ENCODE measurements at regions not wholly inside any gene's neighbourhood (a gene's known extent, or its start where the extent isn't known, plus 50 kb on each side); places are given as distances from the start of the nearest gene placed in this dataset.

DNA sequence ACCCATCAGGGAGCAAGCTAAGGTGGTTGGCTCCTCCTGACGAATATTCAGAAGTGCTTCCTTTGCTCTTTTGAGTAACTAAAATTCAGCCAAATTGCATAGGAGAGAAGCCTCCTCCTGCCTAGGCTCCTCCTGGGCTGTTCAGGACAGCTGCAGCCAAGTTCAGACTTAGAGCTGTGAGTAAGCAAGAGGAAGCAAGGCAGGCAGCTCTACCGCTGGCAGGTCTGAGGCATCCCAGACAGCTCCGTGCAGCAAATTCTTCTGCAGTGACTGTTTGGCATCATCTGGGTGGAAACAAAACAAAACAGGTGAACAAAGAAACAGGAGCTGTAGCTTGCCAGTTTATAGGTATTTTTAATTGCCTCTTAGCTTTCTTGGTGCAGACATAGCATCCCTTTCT lies 421.0 kb downstream of the GADD45G start:
- H3K4me3 Mint-ChIP-seq (ENCODE audit: unreplicated experiment): no peak overlapping the region
- TF ChIP-seq, protein P1, sequence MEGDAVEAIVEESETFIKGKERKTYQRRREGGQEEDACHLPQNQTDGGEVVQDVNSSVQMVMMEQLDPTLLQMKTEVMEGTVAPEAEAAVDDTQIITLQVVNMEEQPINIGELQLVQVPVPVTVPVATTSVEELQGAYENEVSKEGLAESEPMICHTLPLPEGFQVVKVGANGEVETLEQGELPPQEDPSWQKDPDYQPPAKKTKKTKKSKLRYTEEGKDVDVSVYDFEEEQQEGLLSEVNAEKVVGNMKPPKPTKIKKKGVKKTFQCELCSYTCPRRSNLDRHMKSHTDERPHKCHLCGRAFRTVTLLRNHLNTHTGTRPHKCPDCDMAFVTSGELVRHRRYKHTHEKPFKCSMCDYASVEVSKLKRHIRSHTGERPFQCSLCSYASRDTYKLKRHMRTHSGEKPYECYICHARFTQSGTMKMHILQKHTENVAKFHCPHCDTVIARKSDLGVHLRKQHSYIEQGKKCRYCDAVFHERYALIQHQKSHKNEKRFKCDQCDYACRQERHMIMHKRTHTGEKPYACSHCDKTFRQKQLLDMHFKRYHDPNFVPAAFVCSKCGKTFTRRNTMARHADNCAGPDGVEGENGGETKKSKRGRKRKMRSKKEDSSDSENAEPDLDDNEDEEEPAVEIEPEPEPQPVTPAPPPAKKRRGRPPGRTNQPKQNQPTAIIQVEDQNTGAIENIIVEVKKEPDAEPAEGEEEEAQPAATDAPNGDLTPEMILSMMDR (IDR thresholded peaks at IDR 0.05; ENCODE audit: partially characterized antibody, unreplicated experiment): no peak
- no peaks in the 10 kb centered on the region for H3K4me1 Mint-ChIP-seq (ENCODE audit: low read depth, unreplicated experiment)
- peaks cover 6% of the 10 kb centered on the region for H3K9me3 Mint-ChIP-seq (ENCODE audit: unreplicated experiment)
- peaks cover 4% of the 10 kb centered on the region for H3K27me3 Mint-ChIP-seq (ENCODE audit: unreplicated experiment)
- H3K27ac Mint-ChIP-seq (ENCODE audit: unreplicated experiment): no peak overlapping the region
- no peak for DNase-seq
- H3K36me3 Mint-ChIP-seq (ENCODE audit: unreplicated experiment): no peaks in the 10 kb centered on the region

DNA sequence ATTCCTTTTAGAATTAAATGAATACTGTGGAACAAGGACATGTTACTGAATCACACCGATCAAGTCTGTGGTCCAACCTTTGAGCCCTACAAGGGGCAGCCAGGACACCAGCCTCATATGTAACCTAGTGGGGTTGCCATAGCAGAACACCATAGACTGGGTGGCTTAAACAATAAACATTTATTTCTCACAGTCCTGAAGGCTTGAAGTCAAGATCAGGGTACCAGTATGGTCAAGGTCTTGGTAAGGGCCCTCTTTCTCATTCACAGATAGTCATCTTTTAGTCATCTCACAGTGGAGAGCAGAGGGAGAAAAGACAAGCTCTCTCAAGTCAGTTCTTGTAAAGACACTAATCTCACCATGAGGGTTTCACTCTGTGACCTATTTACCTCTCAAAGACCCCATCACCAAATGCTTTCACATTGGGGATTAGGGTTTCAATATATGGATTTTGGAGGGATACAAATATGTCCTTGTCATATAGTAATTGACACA lies 422.5 kb downstream of the GADD45G start:
- Mint-ChIP-seq H3K36me3 (ENCODE audit: unreplicated experiment) (no peaks in the 10 kb centered on the region), H3K27ac (ENCODE audit: unreplicated experiment) (no peak overlapping the region), H3K27me3 (ENCODE audit: unreplicated experiment) (peaks cover 8% of the 10 kb centered on the region), H3K4me1 (ENCODE audit: low read depth, unreplicated experiment) (no peaks in the 10 kb centered on the region), H3K4me3 (ENCODE audit: unreplicated experiment) (no peak overlapping the region), H3K9me3 (ENCODE audit: unreplicated experiment) (peaks cover 6% of the 10 kb centered on the region)
- TF ChIP-seq, protein P1 (IDR thresholded peaks at IDR 0.05; ENCODE audit: partially characterized antibody, unreplicated experiment): no peak
- DNase-seq: no peak

DNA sequence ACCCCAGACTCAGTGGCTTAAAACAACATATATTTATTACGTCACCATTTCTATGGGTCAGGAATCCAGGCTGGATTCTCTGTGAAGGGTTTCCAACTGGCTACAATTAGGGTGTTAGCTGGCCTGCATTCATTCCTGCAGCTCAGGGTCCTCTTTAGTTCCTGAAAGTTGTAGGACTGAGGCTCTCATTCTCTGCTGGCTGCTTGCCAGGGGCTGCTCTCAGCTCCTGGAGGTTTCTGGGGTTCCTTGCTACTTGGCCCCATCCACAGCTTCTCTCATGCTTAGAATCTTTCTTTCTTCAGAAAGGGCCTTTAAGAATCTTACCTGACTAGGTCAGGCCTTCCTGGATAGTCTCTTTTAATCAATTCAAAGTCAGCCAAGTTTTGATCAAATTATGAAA lies 424.6 kb downstream of the GADD45G start:
- H3K4me1 Mint-ChIP-seq (ENCODE audit: low read depth, unreplicated experiment): no peaks in the 10 kb centered on the region
- TF ChIP-seq, protein P1 (IDR thresholded peaks at IDR 0.05; ENCODE audit: partially characterized antibody, unreplicated experiment): no peak
- H3K27ac Mint-ChIP-seq (ENCODE audit: unreplicated experiment): no peak overlapping the region
- DNase-seq: no peak
- H3K36me3 Mint-ChIP-seq (ENCODE audit: unreplicated experiment): no peaks in the 10 kb centered on the region
- H3K9me3 Mint-ChIP-seq (ENCODE audit: unreplicated experiment): peaks cover 3% of the 10 kb centered on the region
- no peak overlapping the region for H3K4me3 Mint-ChIP-seq (ENCODE audit: unreplicated experiment)
- peaks cover 7% of the 10 kb centered on the region for H3K27me3 Mint-ChIP-seq (ENCODE audit: unreplicated experiment)

GRCh38 chr9:90029996-90030395 lies 425.2 kb downstream of the GADD45G start:
- Mint-ChIP-seq H3K27ac (ENCODE audit: unreplicated experiment) (no peak overlapping the region), H3K9me3 (ENCODE audit: unreplicated experiment) (peaks cover 1% of the 10 kb centered on the region), H3K4me3 (ENCODE audit: unreplicated experiment) (no peak overlapping the region)

DNA sequence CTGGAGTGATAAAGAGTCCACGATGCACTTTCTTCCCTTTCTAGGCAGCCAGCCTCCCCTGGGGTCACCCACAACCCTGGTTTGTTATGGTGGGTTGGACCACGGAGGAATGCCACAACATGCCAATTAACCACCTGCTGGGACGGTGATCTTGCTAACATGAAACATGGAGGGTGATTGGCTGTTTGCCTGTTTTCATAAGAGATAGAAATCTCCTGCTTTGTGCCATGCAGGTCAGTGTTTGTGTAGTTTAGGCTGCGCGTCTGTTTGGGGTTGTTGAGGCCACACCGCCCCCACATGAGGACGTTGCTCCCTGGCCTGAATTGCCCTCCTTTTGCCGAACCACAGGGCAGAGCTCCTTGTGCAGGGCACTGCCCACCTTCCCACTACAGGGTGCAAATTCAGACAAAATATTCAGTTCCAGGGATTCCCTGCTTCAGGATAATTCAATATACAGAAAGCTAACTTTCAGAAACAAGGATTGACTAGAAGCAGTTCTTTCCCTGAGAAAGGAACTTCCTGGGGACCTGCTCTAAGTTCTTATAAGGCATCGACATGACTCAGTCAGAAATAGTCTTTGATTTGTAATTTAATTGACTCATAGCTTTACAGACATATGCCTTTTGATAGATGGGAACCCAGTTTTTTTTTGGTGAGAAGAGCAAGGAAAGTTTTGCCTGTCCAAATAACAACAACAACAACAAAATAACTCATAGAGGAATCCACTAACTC lies 427.6 kb downstream of the GADD45G start:
- H3K27me3 Mint-ChIP-seq (ENCODE audit: unreplicated experiment): peaks cover 4% of the 10 kb centered on the region
- no peak overlapping the region for H3K27ac Mint-ChIP-seq (ENCODE audit: unreplicated experiment)
- peaks cover 3% of the 10 kb centered on the region for H3K4me1 Mint-ChIP-seq (ENCODE audit: low read depth, unreplicated experiment)
- H3K9me3 Mint-ChIP-seq (ENCODE audit: unreplicated experiment): no peaks in the 10 kb centered on the region
- H3K4me3 Mint-ChIP-seq (ENCODE audit: unreplicated experiment): no peak overlapping the region
- TF ChIP-seq, protein P1 (IDR thresholded peaks at IDR 0.05; ENCODE audit: partially characterized antibody, unreplicated experiment): no peak
- DNase-seq: no peak
- H3K36me3 Mint-ChIP-seq (ENCODE audit: unreplicated experiment): no peaks in the 10 kb centered on the region

More at GRCh38 chr9:90029996-90030395, 425.2 kb downstream of the GADD45G start:
- TF ChIP-seq, protein P1 (IDR thresholded peaks at IDR 0.05; ENCODE audit: partially characterized antibody, unreplicated experiment): no peak
- H3K36me3 Mint-ChIP-seq (ENCODE audit: unreplicated experiment): no peaks in the 10 kb centered on the region
- H3K27me3 Mint-ChIP-seq (ENCODE audit: unreplicated experiment): peaks cover 6% of the 10 kb centered on the region
- no peaks in the 10 kb centered on the region for H3K4me1 Mint-ChIP-seq (ENCODE audit: low read depth, unreplicated experiment)
- DNase-seq: no peak

All from glutamatergic neuron (in vitro differentiated cells).